ENCODE measurements at regions not wholly inside any gene's neighbourhood (a gene's known extent, or its start where the extent isn't known, plus 50 kb on each side); places are given as distances from the start of the nearest gene placed in this dataset.

GRCh38 chrX:139222511-139223200 lies 307.9 kb upstream of the F9 start (continued):
- no peak for TF ChIP-seq CTCF (IDR thresholded peaks at IDR 0.05; ENCODE audit: control extremely low read depth in 1 of 3, insufficient read depth in 1 of 3, low read depth in 1 of 3, low read length in 3 of 3)
- no peak for TF ChIP-seq RFX5 (IDR thresholded peaks at IDR 0.05; ENCODE audit: borderline replicate concordance, low read depth, low read length)
- no peak for TF ChIP-seq NANOG (IDR thresholded peaks at IDR 0.05; ENCODE audit: insufficient read depth, low read depth, low read length, poor library complexity, severe bottlenecking)
- TF ChIP-seq SIX5 (IDR thresholded peaks at IDR 0.05; ENCODE audit: low read depth, low read length), result no peak
- TF ChIP-seq SP2 (IDR thresholded peaks at IDR 0.05; ENCODE audit: low read length), result no peak
- no peak for TF ChIP-seq BRCA1 (IDR thresholded peaks at IDR 0.05; ENCODE audit: low read depth, low read length)
- no peak for TF ChIP-seq BACH1 (IDR thresholded peaks at IDR 0.05; ENCODE audit: low read length)
